ENCODE measurements at regions not wholly inside any gene's neighbourhood (a gene's known extent, or its start where the extent isn't known, plus 50 kb on each side); places are given as distances from the start of the nearest gene placed in this dataset.

DNA sequence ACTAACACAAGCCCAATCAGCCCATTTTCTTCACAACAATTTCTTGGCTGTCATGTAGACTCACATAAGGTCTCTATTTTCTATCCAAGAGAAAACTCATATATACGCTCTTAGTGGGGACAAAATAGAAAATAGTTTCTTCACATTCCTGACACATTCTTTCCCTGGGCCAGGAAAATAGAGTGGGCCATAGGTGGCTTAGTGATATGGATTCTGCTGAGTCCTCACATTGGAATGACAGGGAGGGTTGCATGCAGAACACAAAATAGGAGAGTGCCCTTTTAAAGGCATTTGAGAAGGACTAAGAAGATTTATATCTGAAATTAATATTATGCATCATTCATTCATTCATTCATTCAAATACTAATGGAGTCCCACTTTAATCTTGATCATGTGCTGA is 207.7 kb downstream of the LYPLAL1 start:
- CTCF ChIA-PET: no interaction called here
- no peak for DNase-seq (ENCODE audit: low read depth, low spot score)
- POLR2A ChIA-PET: no interaction called here
- TF ChIP-seq, protein P1, sequence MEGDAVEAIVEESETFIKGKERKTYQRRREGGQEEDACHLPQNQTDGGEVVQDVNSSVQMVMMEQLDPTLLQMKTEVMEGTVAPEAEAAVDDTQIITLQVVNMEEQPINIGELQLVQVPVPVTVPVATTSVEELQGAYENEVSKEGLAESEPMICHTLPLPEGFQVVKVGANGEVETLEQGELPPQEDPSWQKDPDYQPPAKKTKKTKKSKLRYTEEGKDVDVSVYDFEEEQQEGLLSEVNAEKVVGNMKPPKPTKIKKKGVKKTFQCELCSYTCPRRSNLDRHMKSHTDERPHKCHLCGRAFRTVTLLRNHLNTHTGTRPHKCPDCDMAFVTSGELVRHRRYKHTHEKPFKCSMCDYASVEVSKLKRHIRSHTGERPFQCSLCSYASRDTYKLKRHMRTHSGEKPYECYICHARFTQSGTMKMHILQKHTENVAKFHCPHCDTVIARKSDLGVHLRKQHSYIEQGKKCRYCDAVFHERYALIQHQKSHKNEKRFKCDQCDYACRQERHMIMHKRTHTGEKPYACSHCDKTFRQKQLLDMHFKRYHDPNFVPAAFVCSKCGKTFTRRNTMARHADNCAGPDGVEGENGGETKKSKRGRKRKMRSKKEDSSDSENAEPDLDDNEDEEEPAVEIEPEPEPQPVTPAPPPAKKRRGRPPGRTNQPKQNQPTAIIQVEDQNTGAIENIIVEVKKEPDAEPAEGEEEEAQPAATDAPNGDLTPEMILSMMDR (IDR thresholded peaks at IDR 0.05; ENCODE audit: insufficient read depth, low read length, missing control alignments): no peak
- no peak overlapping the region for H3K4me3 ChIP-seq (ENCODE audit: low read depth, low read length)

DNA sequence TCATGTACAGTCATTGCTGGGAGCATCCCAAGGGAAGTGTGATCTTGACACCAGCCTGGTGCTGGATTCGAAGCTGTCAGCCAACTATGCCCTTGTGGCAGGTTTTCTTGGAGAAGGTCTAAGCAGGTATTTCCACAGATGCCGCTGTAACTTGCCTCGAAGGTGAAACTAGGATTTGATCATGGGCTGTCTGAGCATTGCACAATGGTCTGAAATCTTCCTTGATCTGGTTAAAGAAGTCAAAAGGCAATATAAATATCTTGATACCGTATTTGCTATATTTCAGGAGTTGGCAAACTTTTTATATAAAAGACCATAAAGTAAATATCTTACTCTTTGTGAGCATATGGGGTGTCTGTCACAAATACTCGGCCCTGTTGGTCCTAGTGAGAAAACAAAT is 206.8 kb downstream of the LYPLAL1 start:
- CTCF ChIA-PET: no interaction called here
- no peak for DNase-seq (ENCODE audit: low read depth, low spot score)
- no peak overlapping the region for H3K4me3 ChIP-seq (ENCODE audit: low read depth, low read length)
- POLR2A ChIA-PET: no interaction called here
- TF ChIP-seq, protein P1 (IDR thresholded peaks at IDR 0.05; ENCODE audit: insufficient read depth, low read length, missing control alignments): no peak

GRCh38 chr1:219379691-219380090 is 206.0 kb downstream of the LYPLAL1 start:
- ChIA-PET POLR2A (no interaction called here), CTCF (no interaction called here)
- TF ChIP-seq, protein P1 (IDR thresholded peaks at IDR 0.05; ENCODE audit: insufficient read depth, low read length, missing control alignments): no peak
- H3K4me3 ChIP-seq (ENCODE audit: low read depth, low read length): no peak overlapping the region
- DNase-seq (ENCODE audit: low read depth, low spot score): no peak

DNA sequence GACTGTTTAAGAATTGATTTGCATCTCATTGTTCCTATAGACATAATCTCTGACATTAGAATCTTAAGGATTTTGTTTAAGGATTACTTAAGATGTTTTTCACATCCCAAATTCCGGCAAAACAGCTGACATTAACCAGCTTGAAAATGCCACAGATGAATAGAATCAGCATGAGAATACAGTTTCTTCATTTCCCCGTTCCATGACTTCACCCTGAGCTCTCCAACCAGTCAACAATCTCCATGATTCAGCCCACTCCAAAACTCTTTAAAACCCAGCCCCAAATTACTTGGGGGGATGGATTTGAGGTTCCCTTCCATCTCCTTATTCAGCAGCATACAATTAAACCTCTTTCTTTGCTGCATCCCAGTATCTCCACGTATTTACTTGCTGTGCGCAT is 201.0 kb downstream of the LYPLAL1 start:
- no peak overlapping the region for H3K4me3 ChIP-seq (ENCODE audit: low read depth, low read length)
- DNase-seq (ENCODE audit: low read depth, low spot score): no peak
- TF ChIP-seq, protein P1 (IDR thresholded peaks at IDR 0.05; ENCODE audit: insufficient read depth, low read length, missing control alignments): no peak
- ChIA-PET CTCF (interaction anchor here (1.0 to 2.6 kb wide), 2 partner anchors 11 to 12 kb away, joined by 3 to 19 read pairs; no protein-coding TSS in a partner anchor), POLR2A (no interaction called here)

- ChIA-PET POLR2A (no interaction called here), CTCF (interaction anchor here (1.0 to 2.6 kb wide), 2 partner anchors 13 to 41 kb away, joined by 3 to 19 read pairs; no protein-coding TSS in a partner anchor)
- TF ChIP-seq, protein P1 (IDR thresholded peaks at IDR 0.05; ENCODE audit: insufficient read depth, low read length, missing control alignments): no peak
- DNase-seq (ENCODE audit: low read depth, low spot score): no peak
- no peak overlapping the region for H3K4me3 ChIP-seq (ENCODE audit: low read depth, low read length)
These were observed 200.4 kb downstream of the LYPLAL1 start for GRCh38 chr1:219374046-219374566.

DNA sequence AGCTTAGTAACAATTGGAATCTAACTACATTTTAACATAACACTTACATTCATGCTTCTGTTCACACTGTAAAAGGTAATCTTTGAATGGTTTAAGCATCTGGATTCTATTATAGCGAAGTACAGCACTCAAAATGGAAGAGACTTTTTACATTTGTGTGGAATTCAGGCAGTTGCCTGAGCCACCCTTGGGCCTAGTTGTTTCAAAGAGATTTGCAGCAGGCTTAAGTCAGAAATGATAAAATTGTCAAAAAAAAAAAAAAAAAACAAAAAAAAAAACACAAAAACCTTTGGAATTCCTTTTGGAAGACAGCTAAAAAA is 199.9 kb downstream of the LYPLAL1 start:
- H3K4me3 ChIP-seq (ENCODE audit: low read depth, low read length): no peak overlapping the region
- CTCF ChIA-PET: interaction anchor here (1.0 to 2.6 kb wide), 2 partner anchors 13 to 41 kb away, joined by 3 to 19 read pairs; no protein-coding TSS in a partner anchor
- POLR2A ChIA-PET: no interaction called here
- no peak for DNase-seq (ENCODE audit: low read depth, low spot score)
- TF ChIP-seq, protein P1 (IDR thresholded peaks at IDR 0.05; ENCODE audit: insufficient read depth, low read length, missing control alignments): no peak
